Astrocyte of the cerebellum (primary cell): ENCODE measurements at regions not wholly inside any gene's neighbourhood (a gene's known extent, or its start where the extent isn't known, plus 50 kb on each side); places are given as distances from the start of the nearest gene placed in this dataset.

ENCODE experiments used
- DNase-seq: peaks from one replicate; pipeline ENCODE4 v3.0.0-alpha.2; 2011; ENCODE audit warnings: low read depth
- H3K4me3 ChIP-seq: 2 replicates; pipeline ENCODE4 v1.5.1; 2011; ENCODE audit warnings: mild to moderate bottlenecking, low read depth, low read length, moderate library complexity
- in situ Hi-C: cut with HindIII; loops from 2 replicates; pipeline ENCODE4 v1.10.0; 2017; ENCODE audit warnings: low sequenced_read_pairs
- TF ChIP-seq, protein P1 (sequence below): IDR thresholded peaks from 2 replicates; pipeline ENCODE4 v1.5.1; 2012; ENCODE audit warnings: low read length, low read depth, moderate library complexity, mild to moderate bottlenecking; ENCODE audit errors: missing control alignments

DNA sequence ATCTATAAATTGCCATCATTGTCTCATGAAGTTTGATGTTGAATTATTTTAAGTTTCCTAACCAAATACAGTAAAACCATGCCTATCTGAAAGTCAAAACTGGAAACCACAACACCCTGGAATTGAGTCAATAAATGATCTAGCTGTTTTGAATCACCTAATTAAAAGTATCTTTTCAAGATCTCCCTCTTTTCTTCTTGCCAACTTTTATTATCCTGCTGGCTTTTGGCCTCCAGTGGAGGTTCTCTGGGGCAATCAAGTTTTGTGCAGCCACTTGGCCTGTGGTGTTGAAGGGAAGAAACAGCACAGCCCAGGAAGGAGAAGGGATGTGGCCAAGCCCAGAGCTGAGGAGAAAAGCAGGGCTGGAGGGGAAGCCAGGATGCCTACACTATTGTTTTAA lies 255.4 kb downstream of the COG6 start:
- peak; percentile 11 for DNase-seq
- in situ Hi-C loops, result no loop called here
- TF ChIP-seq, protein P1, sequence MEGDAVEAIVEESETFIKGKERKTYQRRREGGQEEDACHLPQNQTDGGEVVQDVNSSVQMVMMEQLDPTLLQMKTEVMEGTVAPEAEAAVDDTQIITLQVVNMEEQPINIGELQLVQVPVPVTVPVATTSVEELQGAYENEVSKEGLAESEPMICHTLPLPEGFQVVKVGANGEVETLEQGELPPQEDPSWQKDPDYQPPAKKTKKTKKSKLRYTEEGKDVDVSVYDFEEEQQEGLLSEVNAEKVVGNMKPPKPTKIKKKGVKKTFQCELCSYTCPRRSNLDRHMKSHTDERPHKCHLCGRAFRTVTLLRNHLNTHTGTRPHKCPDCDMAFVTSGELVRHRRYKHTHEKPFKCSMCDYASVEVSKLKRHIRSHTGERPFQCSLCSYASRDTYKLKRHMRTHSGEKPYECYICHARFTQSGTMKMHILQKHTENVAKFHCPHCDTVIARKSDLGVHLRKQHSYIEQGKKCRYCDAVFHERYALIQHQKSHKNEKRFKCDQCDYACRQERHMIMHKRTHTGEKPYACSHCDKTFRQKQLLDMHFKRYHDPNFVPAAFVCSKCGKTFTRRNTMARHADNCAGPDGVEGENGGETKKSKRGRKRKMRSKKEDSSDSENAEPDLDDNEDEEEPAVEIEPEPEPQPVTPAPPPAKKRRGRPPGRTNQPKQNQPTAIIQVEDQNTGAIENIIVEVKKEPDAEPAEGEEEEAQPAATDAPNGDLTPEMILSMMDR, result no peak

GRCh38 chr13:39913339-39913738 lies 257.9 kb downstream of the COG6 start:
- no peak for DNase-seq
- in situ Hi-C loops, result no loop called here
- TF ChIP-seq, protein P1, result no peak
- H3K4me3 ChIP-seq, result no peak overlapping the region

More for the DNA sequence above, 255.4 kb downstream of the COG6 start:
- H3K4me3 ChIP-seq, result no peak overlapping the region

DNA sequence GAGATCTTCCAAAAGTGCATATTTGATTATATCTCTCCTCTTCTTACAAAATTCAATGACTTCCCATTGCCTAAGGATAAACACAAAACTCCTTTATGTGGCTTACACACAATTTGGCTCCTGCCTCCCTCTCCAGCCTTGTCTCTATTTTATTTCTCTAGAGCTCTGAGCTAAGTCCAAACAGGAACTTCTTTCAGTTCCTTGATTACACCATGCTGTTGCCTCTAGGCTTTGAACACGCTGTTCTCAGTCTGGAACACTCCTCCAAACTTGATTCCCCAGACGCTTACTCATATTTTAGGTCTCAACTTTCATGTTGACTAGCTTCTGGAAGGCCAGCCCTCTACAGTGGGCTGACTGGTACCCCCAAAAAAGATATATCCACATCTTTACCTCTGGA lies 258.5 kb downstream of the COG6 start:
- in situ Hi-C loops, result no loop called here
- no peak for DNase-seq
- H3K4me3 ChIP-seq, result no peak overlapping the region
- TF ChIP-seq, protein P1, result no peak

DNA sequence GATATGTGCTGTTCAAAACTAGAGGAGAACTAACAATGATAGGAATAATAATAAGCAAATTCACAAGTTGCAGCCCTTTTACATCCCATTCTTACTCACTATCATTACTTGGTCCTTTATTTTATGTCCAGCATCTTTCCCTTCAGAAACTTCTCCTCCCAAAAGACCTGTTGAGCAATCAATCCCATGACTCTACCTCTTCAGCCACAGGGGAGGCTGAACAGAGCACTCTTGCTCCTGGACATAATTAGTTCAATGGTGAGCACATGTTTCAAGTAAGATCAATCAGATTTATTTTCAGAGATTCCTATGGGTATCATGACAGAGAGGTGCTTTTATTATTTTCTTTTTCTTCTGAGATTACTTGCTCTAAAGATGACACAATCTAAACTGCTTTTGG lies 260.0 kb downstream of the COG6 start:
- in situ Hi-C loops, result no loop called here
- DNase-seq, result no peak
- TF ChIP-seq, protein P1, result no peak
- no peak overlapping the region for H3K4me3 ChIP-seq

DNA sequence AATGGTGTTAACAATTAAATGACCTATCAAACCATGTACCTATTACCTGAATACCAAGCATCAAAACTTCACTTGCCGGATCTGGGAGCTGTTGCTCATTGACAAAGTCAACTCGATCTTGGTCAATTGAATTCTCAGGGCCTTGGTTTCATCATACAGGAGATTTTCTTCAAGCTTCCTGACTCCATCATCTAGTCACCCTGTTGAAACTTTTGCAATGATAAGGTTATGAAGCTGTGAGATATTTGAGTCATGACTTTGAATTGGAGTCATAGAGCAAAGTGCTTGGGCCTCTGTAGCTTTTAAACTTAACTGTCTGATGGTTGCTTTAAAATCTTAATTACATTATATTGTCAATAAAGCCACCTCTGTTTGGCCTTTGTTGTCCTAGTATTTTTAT lies 260.9 kb downstream of the COG6 start:
- DNase-seq, result no peak
- in situ Hi-C loops, result no loop called here
- TF ChIP-seq, protein P1, result no peak
- no peak overlapping the region for H3K4me3 ChIP-seq

DNA sequence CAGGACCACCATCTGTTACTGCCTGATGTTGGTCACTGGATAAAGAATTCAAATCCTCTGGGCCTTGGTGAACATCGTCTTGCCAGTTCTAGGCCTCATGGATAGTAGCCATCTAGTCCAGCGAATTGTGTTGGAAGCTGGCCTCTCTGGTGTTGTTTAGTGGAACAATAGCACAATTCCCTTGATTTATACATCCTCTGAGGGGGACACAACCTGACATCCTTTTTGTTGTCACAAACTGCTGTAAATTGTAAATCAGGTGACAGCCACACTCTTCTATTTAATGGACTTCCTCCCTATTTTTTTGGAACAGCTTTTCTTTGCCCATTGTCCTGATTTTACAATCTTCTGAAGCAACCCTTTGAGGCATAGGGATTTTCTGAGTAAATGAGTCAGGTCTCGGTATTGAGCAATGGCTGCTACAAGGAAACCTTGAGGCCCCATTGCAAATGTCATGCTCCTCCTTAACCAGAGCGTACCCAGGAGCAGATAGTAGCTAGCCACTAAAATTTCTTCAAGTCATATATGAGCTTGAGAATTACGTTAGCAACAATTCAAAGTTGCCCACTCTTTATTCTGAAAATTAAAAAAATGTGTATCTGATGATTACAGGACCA lies 263.3 kb downstream of the COG6 start:
- no peak for DNase-seq
- H3K4me3 ChIP-seq, result no peak overlapping the region
- in situ Hi-C loops, result no loop called here
- TF ChIP-seq, protein P1, result no peak
